ENCODE measurements at regions not wholly inside any gene's neighbourhood (a gene's known extent, or its start where the extent isn't known, plus 50 kb on each side); places are given as distances from the start of the nearest gene placed in this dataset.

DNA sequence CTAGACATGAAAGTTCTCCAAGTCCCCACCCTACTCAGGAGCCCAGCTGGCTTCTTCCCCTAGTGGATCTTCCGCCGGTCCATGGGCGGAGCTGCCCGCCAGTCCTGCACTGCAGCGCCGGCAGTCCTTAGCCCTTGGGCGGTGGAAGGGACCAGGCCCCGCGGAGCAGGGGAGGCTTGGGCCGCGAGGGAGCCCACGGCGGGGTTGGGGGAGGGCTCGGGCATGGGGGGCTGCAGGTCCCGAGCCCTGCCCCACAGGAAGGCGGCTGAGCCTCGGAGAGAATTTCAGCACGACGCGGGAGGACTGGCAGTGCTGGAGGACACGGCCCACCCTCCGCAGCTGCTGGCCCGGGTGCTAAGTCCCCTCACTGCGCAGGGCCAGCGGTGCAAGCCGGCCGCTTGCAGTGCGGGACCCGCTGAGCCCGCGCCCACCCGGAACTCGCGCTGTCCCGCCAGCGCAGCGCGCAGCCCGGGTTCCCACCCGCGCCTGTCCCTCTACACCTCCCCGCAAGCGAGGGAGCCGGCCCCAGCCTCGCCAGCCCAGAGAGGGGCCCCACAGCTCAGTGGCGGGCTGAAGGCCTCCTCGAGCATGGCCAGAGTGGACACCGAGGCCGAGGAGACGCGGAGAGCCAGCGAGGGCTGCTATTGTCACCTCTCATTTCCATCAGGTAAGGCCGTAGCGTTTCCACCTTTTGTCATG lies 1398.6 kb downstream of the MRPL39 start:
- H3K9ac ChIP-seq (ENCODE audit: low read depth, low read length), result no peak overlapping the region
- H3K4me2 ChIP-seq (ENCODE audit: insufficient read depth, low read length), result no peak overlapping the region
- no peak for TF ChIP-seq EZH2 (IDR thresholded peaks at IDR 0.05; ENCODE audit: borderline replicate concordance, low read depth, low read length, severe bottlenecking)
- TF ChIP-seq, protein P1, sequence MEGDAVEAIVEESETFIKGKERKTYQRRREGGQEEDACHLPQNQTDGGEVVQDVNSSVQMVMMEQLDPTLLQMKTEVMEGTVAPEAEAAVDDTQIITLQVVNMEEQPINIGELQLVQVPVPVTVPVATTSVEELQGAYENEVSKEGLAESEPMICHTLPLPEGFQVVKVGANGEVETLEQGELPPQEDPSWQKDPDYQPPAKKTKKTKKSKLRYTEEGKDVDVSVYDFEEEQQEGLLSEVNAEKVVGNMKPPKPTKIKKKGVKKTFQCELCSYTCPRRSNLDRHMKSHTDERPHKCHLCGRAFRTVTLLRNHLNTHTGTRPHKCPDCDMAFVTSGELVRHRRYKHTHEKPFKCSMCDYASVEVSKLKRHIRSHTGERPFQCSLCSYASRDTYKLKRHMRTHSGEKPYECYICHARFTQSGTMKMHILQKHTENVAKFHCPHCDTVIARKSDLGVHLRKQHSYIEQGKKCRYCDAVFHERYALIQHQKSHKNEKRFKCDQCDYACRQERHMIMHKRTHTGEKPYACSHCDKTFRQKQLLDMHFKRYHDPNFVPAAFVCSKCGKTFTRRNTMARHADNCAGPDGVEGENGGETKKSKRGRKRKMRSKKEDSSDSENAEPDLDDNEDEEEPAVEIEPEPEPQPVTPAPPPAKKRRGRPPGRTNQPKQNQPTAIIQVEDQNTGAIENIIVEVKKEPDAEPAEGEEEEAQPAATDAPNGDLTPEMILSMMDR (IDR thresholded peaks at IDR 0.05; ENCODE audit: borderline replicate concordance, extremely low read depth, low read length, poor library complexity, severe bottlenecking), result no peak
- DNase-seq (no peak), ATAC-seq (ENCODE audit: insufficient read depth, low read depth) (no peak)
- no peaks in the 10 kb centered on the region for H3K4me1 ChIP-seq (ENCODE audit: insufficient read depth, low read length)
- no peaks in the 10 kb centered on the region for H3K79me2 ChIP-seq (ENCODE audit: insufficient read depth, low read length)
- no peaks in the 10 kb centered on the region for H3K27me3 ChIP-seq (ENCODE audit: insufficient read depth, low read length, poor library complexity)
- H2AFZ ChIP-seq (ENCODE audit: low read depth, low read length), result no peak overlapping the region
- no peak overlapping the region for H3K4me3 ChIP-seq (ENCODE audit: low read depth in 1 of 2, low read length in 2 of 2)
- no peak overlapping the region for H3K27ac ChIP-seq (ENCODE audit: low read length)
- no peaks in the 10 kb centered on the region for H4K20me1 ChIP-seq (ENCODE audit: insufficient read depth, low read length)
- no peaks in the 10 kb centered on the region for H3K36me3 ChIP-seq (ENCODE audit: insufficient read depth, low read length)
- no peaks in the 10 kb centered on the region for H3K9me3 ChIP-seq (ENCODE audit: insufficient read depth, low read length, severe bottlenecking)

DNA sequence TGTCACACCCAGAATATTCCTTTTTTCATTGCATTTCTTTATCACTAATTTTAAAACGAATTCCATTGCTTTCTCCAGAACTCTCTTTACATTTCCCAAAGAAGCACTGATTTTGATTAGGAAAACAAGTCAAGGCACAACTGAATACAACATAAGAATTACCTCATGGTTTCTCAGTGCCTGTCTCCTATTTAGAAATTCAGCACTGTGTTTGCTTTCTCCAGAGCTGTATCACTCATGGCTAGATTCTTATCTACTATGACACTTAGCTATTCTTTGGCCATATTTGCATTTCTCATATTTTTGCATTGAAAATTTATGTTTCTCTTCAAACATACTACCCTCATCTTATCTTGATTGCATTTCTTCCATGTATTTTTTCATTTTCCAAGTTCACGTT lies 1402.0 kb downstream of the MRPL39 start:
- no peak for ATAC-seq (ENCODE audit: insufficient read depth, low read depth)
- TF ChIP-seq EZH2 (IDR thresholded peaks at IDR 0.05; ENCODE audit: borderline replicate concordance, low read depth, low read length, severe bottlenecking), result no peak
- TF ChIP-seq, protein P1 (IDR thresholded peaks at IDR 0.05; ENCODE audit: borderline replicate concordance, extremely low read depth, low read length, poor library complexity, severe bottlenecking), result no peak
- H3K4me1 ChIP-seq (ENCODE audit: insufficient read depth, low read length), result no peaks in the 10 kb centered on the region

DNA sequence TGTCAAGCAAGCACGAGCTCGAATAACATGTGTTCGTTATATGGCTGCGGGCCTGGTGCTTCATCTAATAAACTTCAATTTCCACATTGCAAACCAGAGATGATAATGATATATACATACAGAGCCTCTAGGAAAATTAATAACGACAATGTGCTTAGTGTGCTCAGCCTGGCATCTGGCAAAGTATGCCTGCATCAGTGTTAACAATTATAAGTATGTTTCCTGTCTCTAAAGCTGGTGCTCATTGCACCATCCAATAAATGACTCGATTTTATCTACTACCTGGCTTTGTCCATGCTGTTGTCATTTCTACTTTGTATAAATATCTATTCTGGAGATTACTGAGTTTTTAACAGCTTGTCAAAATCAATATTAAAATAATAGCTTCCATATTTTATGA lies 1402.6 kb downstream of the MRPL39 start:
- H3K4me2 ChIP-seq (ENCODE audit: insufficient read depth, low read length), result no peak overlapping the region
- no peak for ATAC-seq (ENCODE audit: insufficient read depth, low read depth)
- H3K27me3 ChIP-seq (ENCODE audit: insufficient read depth, low read length, poor library complexity), result no peaks in the 10 kb centered on the region

More for the DNA sequence above, 1402.0 kb downstream of the MRPL39 start:
- Histone ChIP-seq H3K9ac (ENCODE audit: low read depth, low read length) (no peak overlapping the region), H3K4me2 (ENCODE audit: insufficient read depth, low read length) (no peak overlapping the region), H3K79me2 (ENCODE audit: insufficient read depth, low read length) (no peaks in the 10 kb centered on the region), H4K20me1 (ENCODE audit: insufficient read depth, low read length) (no peaks in the 10 kb centered on the region), H3K27me3 (ENCODE audit: insufficient read depth, low read length, poor library complexity) (no peaks in the 10 kb centered on the region), H3K27ac (ENCODE audit: low read length) (no peak overlapping the region), H2AFZ (ENCODE audit: low read depth, low read length) (no peak overlapping the region), H3K4me3 (ENCODE audit: low read depth in 1 of 2, low read length in 2 of 2) (no peak overlapping the region), H3K9me3 (ENCODE audit: insufficient read depth, low read length, severe bottlenecking) (no peaks in the 10 kb centered on the region), H3K36me3 (ENCODE audit: insufficient read depth, low read length) (no peaks in the 10 kb centered on the region)
- no peak for DNase-seq

More for the DNA sequence above, 1402.6 kb downstream of the MRPL39 start:
- Histone ChIP-seq H3K36me3 (ENCODE audit: insufficient read depth, low read length) (no peaks in the 10 kb centered on the region), H2AFZ (ENCODE audit: low read depth, low read length) (no peak overlapping the region), H4K20me1 (ENCODE audit: insufficient read depth, low read length) (no peaks in the 10 kb centered on the region), H3K9me3 (ENCODE audit: insufficient read depth, low read length, severe bottlenecking) (no peaks in the 10 kb centered on the region), H3K79me2 (ENCODE audit: insufficient read depth, low read length) (no peaks in the 10 kb centered on the region), H3K27ac (ENCODE audit: low read length) (no peak overlapping the region), H3K4me3 (ENCODE audit: low read depth in 1 of 2, low read length in 2 of 2) (no peak overlapping the region), H3K9ac (ENCODE audit: low read depth, low read length) (no peak overlapping the region), H3K4me1 (ENCODE audit: insufficient read depth, low read length) (no peaks in the 10 kb centered on the region)
- TF ChIP-seq, protein P1 (IDR thresholded peaks at IDR 0.05; ENCODE audit: borderline replicate concordance, extremely low read depth, low read length, poor library complexity, severe bottlenecking), result no peak
- TF ChIP-seq EZH2 (IDR thresholded peaks at IDR 0.05; ENCODE audit: borderline replicate concordance, low read depth, low read length, severe bottlenecking), result no peak
- no peak for DNase-seq

All from DND-41 (cell line).